H1 (cell line): ENCODE measurements at regions not wholly inside any gene's neighbourhood (a gene's known extent, or its start where the extent isn't known, plus 50 kb on each side); places are given as distances from the start of the nearest gene placed in this dataset.

Experiments
- CREB1 ChIP-seq: IDR thresholded peaks from 2 replicates; pipeline ENCODE4 v1.6.1; 2012; ENCODE audit warnings: inconsistent platforms
- CTCF ChIP-seq, 3 experiments: IDR thresholded peaks; 1 replicate in 2 of 3; 2 replicates in 1 of 3; pipeline versions ENCODE4 v1.5.1 to v1.6.1; 2011; ENCODE audit warnings: low read length in 3 of 3, mild to moderate bottlenecking in 3 of 3, inconsistent platforms in 2 of 3, low read depth in 1 of 3, moderate library complexity in 1 of 3; ENCODE audit not compliant: insufficient read depth in 1 of 3; ENCODE audit errors: control extremely low read depth in 1 of 3
- EZH2 ChIP-seq: fragments of 200-600 bp; sonication (generic); IDR thresholded peaks from 2 replicates; pipeline ENCODE4 v1.7.1; 2012; ENCODE audit warnings: low read depth, mild to moderate bottlenecking, moderate library complexity, low read length, inconsistent platforms; ENCODE audit not compliant: severe bottlenecking
- GTF2F1 ChIP-seq: IDR thresholded peaks from 2 replicates; pipeline ENCODE4 v1.6.1; 2012; ENCODE audit warnings: low read depth, low read length, improper control_type of control experiment, borderline replicate concordance
- MAFK ChIP-seq: IDR thresholded peaks from 2 replicates; pipeline ENCODE4 v1.6.1; 2012; ENCODE audit warnings: low read depth, mild to moderate bottlenecking, improper control_type of control experiment, low read length
- NRF1 ChIP-seq: IDR thresholded peaks from 2 replicates; pipeline ENCODE4 v1.6.1; 2011; ENCODE audit warnings: mild to moderate bottlenecking, low read depth, low read length, improper control_type of control experiment
- POLR2A ChIP-seq, 2 experiments: IDR thresholded peaks; 1 replicate in 1 of 2; 2 replicates in 1 of 2; pipeline ENCODE4 v1.6.1; 2011; ENCODE audit warnings: low read depth in 2 of 2, low read length in 2 of 2, mild to moderate bottlenecking in 2 of 2; ENCODE audit errors: control extremely low read depth in 1 of 2
- TCF12 ChIP-seq: IDR thresholded peaks from 2 replicates; pipeline ENCODE4 v1.6.1; 2011; ENCODE audit warnings: low read depth, mild to moderate bottlenecking, low read length

- TF ChIP-seq POLR2A (IDR thresholded peaks at IDR 0.05; ENCODE audit: control extremely low read depth in 1 of 2, low read depth in 2 of 2, low read length in 2 of 2) (no peak), CTCF (IDR thresholded peaks at IDR 0.05; ENCODE audit: control extremely low read depth in 1 of 3, insufficient read depth in 1 of 3, low read depth in 1 of 3, low read length in 3 of 3) (no peak), CREB1 (no peak), GTF2F1 (no peak), EZH2 (no peak), NRF1 (no peak), TCF12 (no peak), MAFK (no peak)
Measured at GRCh38 chr5:87844866-87845265, 423.8 kb downstream of the TMEM161B start.
